GM12878 (cell line): ENCODE measurements at regions not wholly inside any gene's neighbourhood (a gene's known extent, or its start where the extent isn't known, plus 50 kb on each side); places are given as distances from the start of the nearest gene placed in this dataset.

Source experiments
- ATAC-seq: fragments of 200-7000 bp; cut with Tn5 transposase; 3 replicates; pipeline ENCODE4 v1.9.1; 2020; ENCODE audit warnings: mild to moderate bottlenecking, moderate library complexity
- BruUV-seq: library from RNA; stranded (reverse); fragments of 400-500 nt; replicated peaks from 2 replicates; lab custom pipeline; 2021; lab: Mats Ljungman, UMichigan
- CTCF ChIA-PET: fragments of 300-600 bp; sonication (Branson Sonifier 250); formaldehyde crosslinking; extraction: SDS; loops from one replicate; lab custom pipeline; 2021; ENCODE audit warnings: inconsistent platforms; lab: Yijun Ruan, JAX
- POLR2A ChIA-PET: fragments of 350-600 bp; formaldehyde crosslinking; extraction: SDS; loops from one replicate; lab custom pipeline; 2021; ENCODE audit warnings: inconsistent platforms; lab: Charles Lee
- RAD21 ChIA-PET: fragments of 300-600 bp; sonication (Branson Sonifier 250); formaldehyde crosslinking; loops from one replicate; lab custom pipeline; 2023; ENCODE audit warnings: antibody characterized with exemption; ENCODE audit not compliant: unreplicated experiment; lab: Charles Lee
- SMC1A ChIA-PET: fragments of 300-600 bp; sonication (Branson Sonifier 250); formaldehyde crosslinking; loops from one replicate; lab custom pipeline; 2023; ENCODE audit not compliant: unreplicated experiment, uncharacterized antibody; lab: Charles Lee
- DNase-seq: peaks from one replicate; pipeline ENCODE4 v3.0.0-alpha.2; 2011; ENCODE audit warnings: low read depth, low spot score
- FAIRE-seq: peaks from 3 replicates; lab custom pipeline; 2011; peaks lifted over from hg19 to GRCh38; lab: Jason Lieb, UNC
- H2AFZ ChIP-seq: 2 replicates; pipeline ENCODE4 v1.6.0; 2011; ENCODE audit warnings: low read depth, low read length, control low read depth; ENCODE audit not compliant: control insufficient read depth
- H3K27ac ChIP-seq: 2 replicates; pipeline ENCODE4 v1.5.1; 2011; ENCODE audit warnings: control low read depth; ENCODE audit not compliant: control insufficient read depth, insufficient read depth
- H3K27me3 ChIP-seq, 2 experiments: replicated peaks in 1 of 2; 2 replicates each; pipeline versions ENCODE4 v1.6.0 to v1.6.1; 2011; ENCODE audit warnings: low read length in 1 of 2; ENCODE audit not compliant: control insufficient read depth in 2 of 2, insufficient read depth in 2 of 2
- H3K36me3 ChIP-seq, 2 experiments: 2 replicates each; pipeline ENCODE4 v1.5.1; 2011; ENCODE audit warnings: low read length in 1 of 2; ENCODE audit not compliant: control insufficient read depth in 2 of 2, insufficient read depth in 2 of 2
- H3K4me1 ChIP-seq: 2 replicates; pipeline ENCODE4 v1.6.1; 2011; ENCODE audit warnings: mild to moderate bottlenecking, low read length, moderate library complexity, mixed read lengths; ENCODE audit not compliant: control insufficient read depth, insufficient read depth
- H3K4me2 ChIP-seq: 2 replicates; pipeline ENCODE4 v1.6.0; 2011; ENCODE audit warnings: control low read depth; ENCODE audit not compliant: control insufficient read depth, insufficient read depth
- H3K4me3 ChIP-seq: fragments of 200-600 bp; sonication (generic); 2 replicates; pipeline ENCODE4 v1.5.1; 2016
- H3K79me2 ChIP-seq: 2 replicates; pipeline ENCODE4 v1.6.0; 2011; ENCODE audit warnings: low read length; ENCODE audit not compliant: control insufficient read depth, insufficient read depth
- H3K9ac ChIP-seq: 2 replicates; pipeline ENCODE4 v1.8.0; 2011; ENCODE audit warnings: low read length, control low read depth, mixed read lengths; ENCODE audit not compliant: control insufficient read depth, insufficient read depth
- H3K9me3 ChIP-seq: replicated peaks from 3 replicates; pipeline ENCODE4 v1.5.1; 2011; ENCODE audit warnings: mild to moderate bottlenecking, low read length; ENCODE audit not compliant: control insufficient read depth, insufficient read depth
- H4K20me1 ChIP-seq: 2 replicates; pipeline ENCODE4 v1.6.0; 2011; ENCODE audit not compliant: control insufficient read depth, insufficient read depth
- BCL3 ChIP-seq: IDR thresholded peaks from 2 replicates; pipeline ENCODE4 v1.6.1; 2011; ENCODE audit warnings: borderline replicate concordance, low read depth, mild to moderate bottlenecking, moderate library complexity, low read length; ENCODE audit not compliant: insufficient read depth, poor library complexity, severe bottlenecking
- LARP7 ChIP-seq: fragments of 450-650 bp; IDR thresholded peaks from 2 replicates; pipeline ENCODE4 v1.6.1; 2017; ENCODE audit warnings: mild to moderate bottlenecking
- NFXL1 ChIP-seq: fragments of 450-650 bp; IDR thresholded peaks from 2 replicates; pipeline ENCODE4 v1.6.1; 2017; ENCODE audit warnings: antibody characterized with exemption, mild to moderate bottlenecking, borderline replicate concordance
- NR2C1 ChIP-seq: fragments of 450-650 bp; IDR thresholded peaks from 2 replicates; pipeline ENCODE4 v1.6.1; 2017; ENCODE audit warnings: antibody characterized with exemption, mild to moderate bottlenecking, moderate library complexity
- NR2C2 ChIP-seq: IDR thresholded peaks from 2 replicates; pipeline ENCODE4 v1.6.1; 2011; ENCODE audit warnings: borderline replicate concordance, low read depth; ENCODE audit not compliant: control insufficient read depth, insufficient read length
- PAX5 ChIP-seq: IDR thresholded peaks from 2 replicates; pipeline ENCODE4 v1.6.1; 2011; ENCODE audit warnings: low read depth, low read length, borderline replicate concordance
- POLR2A ChIP-seq: IDR thresholded peaks from 2 replicates; pipeline ENCODE4 v1.6.1; 2011; ENCODE audit warnings: low read depth, mild to moderate bottlenecking, low read length
- RAD51 ChIP-seq: fragments of 450-650 bp; IDR thresholded peaks from 2 replicates; pipeline ENCODE4 v1.6.1; 2016; ENCODE audit warnings: moderate library complexity, mild to moderate bottlenecking, inconsistent platforms
- RB1 ChIP-seq: fragments of 450-650 bp; formaldehyde crosslinking; IDR thresholded peaks from 2 replicates; pipeline ENCODE4 v1.6.1; 2017; ENCODE audit warnings: mild to moderate bottlenecking, borderline replicate concordance
- RELA ChIP-seq: fragments of 450-650 bp; IDR thresholded peaks from 2 replicates; pipeline ENCODE4 v1.8.0; 2014; ENCODE audit warnings: borderline replicate concordance; ENCODE audit not compliant: partially characterized antibody
- STAT3 ChIP-seq: IDR thresholded peaks from 2 replicates; pipeline ENCODE4 v1.6.1; 2011; ENCODE audit warnings: low read depth, low read length, improper control_type of control experiment
- WGBS: methylation state at CpG from one replicate; pipeline ENCODE4 v1.1.6; 2016; ENCODE audit warnings: low lambda C conversion rate; ENCODE audit not compliant: insufficient replicate concordance, insufficient coverage; ENCODE audit errors: missing lambda C conversion rate; 5-methylcytosine and 5-hydroxymethylcytosine counted together
- in situ Hi-C: fragments of 300-500 bp; cut with MboI; formaldehyde crosslinking; loops from 9 replicates; pipeline ENCODE4 v1.14.3; 2018; ENCODE audit warnings: mixed read lengths
- intact Hi-C: fragments of 100-400 bp; cut with micrococcal nuclease; formaldehyde crosslinking; loops from one replicate; pipeline ENCODE4 v1.14.2; 2022; ENCODE audit not compliant: unreplicated experiment
- TF ChIP-seq, protein P1 (sequence below): fragments of 450-650 bp; formaldehyde crosslinking; IDR thresholded peaks from 2 replicates; pipeline ENCODE4 v1.4.0; 2020; ENCODE audit warnings: mild to moderate bottlenecking, moderate library complexity

DNA sequence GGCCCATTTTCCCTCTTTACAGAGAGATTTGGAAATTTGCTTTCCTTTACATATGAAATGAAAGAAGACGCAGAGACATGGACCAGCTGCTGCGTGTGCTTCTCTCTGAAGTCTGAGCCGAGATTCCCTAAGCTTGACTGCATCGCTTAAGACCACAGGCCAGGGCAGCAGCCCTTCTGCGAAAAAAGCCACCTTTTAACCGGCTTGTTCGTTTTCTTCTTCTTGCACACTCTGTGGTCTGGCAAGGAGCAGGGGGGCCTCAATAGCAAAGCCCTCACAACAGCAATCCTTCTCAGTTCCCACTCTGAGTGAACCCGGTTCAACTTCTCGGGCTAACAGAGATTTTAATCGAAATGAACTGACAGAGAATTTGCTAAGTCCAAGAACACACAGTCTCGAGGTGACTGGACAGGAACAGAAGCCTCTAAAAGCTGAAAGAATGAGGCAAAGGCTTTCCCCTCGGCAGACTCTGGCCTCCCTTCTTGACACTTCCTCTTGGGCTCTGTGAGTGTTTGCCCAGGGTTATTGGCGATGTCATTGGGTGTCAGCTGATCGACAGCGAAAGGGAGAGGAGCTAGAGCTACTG is 512.9 kb upstream of the KLF4 start:
- H3K27ac ChIP-seq: no peak overlapping the region
- ChIA-PET RAD21 (no interaction called here), POLR2A (no interaction called here), CTCF (interaction anchor here (1.3 kb wide), 1 partner anchor 18 kb away, joined by 3 read pairs; no protein-coding TSS in a partner anchor), SMC1A (interaction anchor here (1.9 kb wide), 1 partner anchor 10 kb away, joined by 8 read pairs; no protein-coding TSS in a partner anchor)
- DNase-seq (no peak), ATAC-seq (no peak), FAIRE-seq (no peak)
- no peaks in the 10 kb centered on the region for H3K79me2 ChIP-seq
- no peaks in the 10 kb centered on the region for H3K9me3 ChIP-seq
- no TSS peak for BruUV-seq
- no peak overlapping the region for H2AFZ ChIP-seq
- no peaks in the 10 kb centered on the region for H3K27me3 ChIP-seq
- no peak overlapping the region for H3K4me2 ChIP-seq
- no peaks in the 10 kb centered on the region for H3K36me3 ChIP-seq
- intact Hi-C loops: no loop called here
- H3K4me1 ChIP-seq: no peaks in the 10 kb centered on the region
- TF ChIP-seq LARP7: no peak
- WGBS: 47% methylated on average over 15 of the region's 15 CpGs
- no peak overlapping the region for H3K4me3 ChIP-seq
- no peak overlapping the region for H3K9ac ChIP-seq
- in situ Hi-C loops: no loop called here
- no peaks in the 10 kb centered on the region for H4K20me1 ChIP-seq

DNA sequence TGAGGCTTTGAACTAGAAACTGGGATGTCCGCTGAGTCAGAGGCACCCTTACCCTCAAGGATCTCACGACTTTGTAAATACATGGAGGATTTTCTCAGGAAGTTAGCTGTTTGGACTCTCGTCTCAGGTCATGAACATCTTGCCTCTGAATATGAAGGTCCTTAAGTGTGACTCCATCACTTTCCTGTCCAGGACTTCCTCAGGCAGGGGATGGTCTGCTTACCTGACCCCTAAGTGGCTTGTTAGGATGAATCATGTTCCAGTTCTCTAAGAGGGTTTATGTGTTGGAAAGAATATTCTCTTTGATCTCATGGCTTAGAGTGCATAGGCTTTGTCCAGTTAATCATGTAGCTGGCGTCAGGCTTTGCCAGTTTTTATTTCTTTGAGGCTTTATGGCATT is 511.7 kb upstream of the KLF4 start:
- no peak overlapping the region for H3K27ac ChIP-seq
- WGBS: 10% methylated on average over 4 of the region's 4 CpGs
- H3K4me3 ChIP-seq: no peak overlapping the region
- H2AFZ ChIP-seq: no peak overlapping the region
- ChIA-PET POLR2A (interaction anchor here (0.7 kb wide), 2 partner anchors 62 to 558 kb away, joined by 3 read pairs; no protein-coding TSS in a partner anchor), CTCF (interaction anchor here (1.3 kb wide), 1 partner anchor 20 kb away, joined by 3 read pairs; no protein-coding TSS in a partner anchor), RAD21 (interaction anchor here (0.5 kb wide), 1 partner anchor 521 kb away, joined by 6 read pairs; no protein-coding TSS in a partner anchor), SMC1A (interaction anchor here (1.9 kb wide), 1 partner anchor 11 kb away, joined by 8 read pairs; no protein-coding TSS in a partner anchor)
- H3K36me3 ChIP-seq: no peaks in the 10 kb centered on the region
- no peak overlapping the region for H3K4me2 ChIP-seq
- no peak for FAIRE-seq
- intact Hi-C loops (no loop called here), in situ Hi-C loops (no loop called here)
- no peak overlapping the region for H3K9ac ChIP-seq
- no peak for DNase-seq
- H4K20me1 ChIP-seq: no peaks in the 10 kb centered on the region
- no peaks in the 10 kb centered on the region for H3K9me3 ChIP-seq
- H3K79me2 ChIP-seq: no peaks in the 10 kb centered on the region
- no peaks in the 10 kb centered on the region for H3K27me3 ChIP-seq
- no peak for ATAC-seq
- BruUV-seq: no TSS peak
- no peaks in the 10 kb centered on the region for H3K4me1 ChIP-seq
- no peak for TF ChIP-seq RAD51
- TF ChIP-seq RELA: no peak
- no peak for TF ChIP-seq PAX5
- TF ChIP-seq RB1: no peak
- TF ChIP-seq NR2C2: no peak
- no peak for TF ChIP-seq NR2C1
- no peak for TF ChIP-seq STAT3
- no peak for TF ChIP-seq BCL3
- TF ChIP-seq, protein P1, sequence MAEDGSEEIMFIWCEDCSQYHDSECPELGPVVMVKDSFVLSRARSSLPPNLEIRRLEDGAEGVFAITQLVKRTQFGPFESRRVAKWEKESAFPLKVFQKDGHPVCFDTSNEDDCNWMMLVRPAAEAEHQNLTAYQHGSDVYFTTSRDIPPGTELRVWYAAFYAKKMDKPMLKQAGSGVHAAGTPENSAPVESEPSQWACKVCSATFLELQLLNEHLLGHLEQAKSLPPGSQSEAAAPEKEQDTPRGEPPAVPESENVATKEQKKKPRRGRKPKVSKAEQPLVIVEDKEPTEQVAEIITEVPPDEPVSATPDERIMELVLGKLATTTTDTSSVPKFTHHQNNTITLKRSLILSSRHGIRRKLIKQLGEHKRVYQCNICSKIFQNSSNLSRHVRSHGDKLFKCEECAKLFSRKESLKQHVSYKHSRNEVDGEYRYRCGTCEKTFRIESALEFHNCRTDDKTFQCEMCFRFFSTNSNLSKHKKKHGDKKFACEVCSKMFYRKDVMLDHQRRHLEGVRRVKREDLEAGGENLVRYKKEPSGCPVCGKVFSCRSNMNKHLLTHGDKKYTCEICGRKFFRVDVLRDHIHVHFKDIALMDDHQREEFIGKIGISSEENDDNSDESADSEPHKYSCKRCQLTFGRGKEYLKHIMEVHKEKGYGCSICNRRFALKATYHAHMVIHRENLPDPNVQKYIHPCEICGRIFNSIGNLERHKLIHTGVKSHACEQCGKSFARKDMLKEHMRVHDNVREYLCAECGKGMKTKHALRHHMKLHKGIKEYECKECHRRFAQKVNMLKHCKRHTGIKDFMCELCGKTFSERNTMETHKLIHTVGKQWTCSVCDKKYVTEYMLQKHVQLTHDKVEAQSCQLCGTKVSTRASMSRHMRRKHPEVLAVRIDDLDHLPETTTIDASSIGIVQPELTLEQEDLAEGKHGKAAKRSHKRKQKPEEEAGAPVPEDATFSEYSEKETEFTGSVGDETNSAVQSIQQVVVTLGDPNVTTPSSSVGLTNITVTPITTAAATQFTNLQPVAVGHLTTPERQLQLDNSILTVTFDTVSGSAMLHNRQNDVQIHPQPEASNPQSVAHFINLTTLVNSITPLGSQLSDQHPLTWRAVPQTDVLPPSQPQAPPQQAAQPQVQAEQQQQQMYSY (CRISPR knock-in tag): no peak
- no peak for TF ChIP-seq POLR2A
- no peak for TF ChIP-seq NFXL1
